NT2/D1 (cell line): ENCODE measurements at regions not wholly inside any gene's neighbourhood (a gene's known extent, or its start where the extent isn't known, plus 50 kb on each side); places are given as distances from the start of the nearest gene placed in this dataset.

Experiments
- YY1 ChIP-seq: IDR thresholded peaks from 2 replicates; pipeline ENCODE4 v1.6.1; 2011; ENCODE audit not compliant: insufficient read length, insufficient read depth
- ZNF274 ChIP-seq: IDR thresholded peaks from 2 replicates; pipeline ENCODE4 v1.6.1; 2011; ENCODE audit warnings: mild to moderate bottlenecking, low read depth, low read length

DNA sequence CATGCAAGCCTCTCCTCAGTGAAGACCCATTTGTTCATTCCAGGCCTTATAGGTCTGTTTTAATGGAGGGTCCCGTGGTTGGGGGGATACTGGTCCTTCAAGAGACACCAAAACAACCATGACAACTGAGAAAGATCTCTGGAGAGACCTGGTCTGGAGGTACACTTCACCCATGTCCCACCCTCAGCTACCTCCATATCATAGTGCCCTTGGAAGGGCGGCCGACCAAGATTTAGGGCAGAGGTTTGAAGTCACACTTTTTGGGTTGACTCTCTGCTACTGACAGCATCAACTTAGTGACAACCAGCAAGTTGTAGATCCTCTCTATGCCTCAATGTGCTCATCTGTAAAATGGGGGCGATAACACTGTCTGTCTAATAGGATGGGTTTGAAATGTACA, 177.3 kb downstream of the TSHZ3 start:
- TF ChIP-seq YY1, result no peak
- no peak for TF ChIP-seq ZNF274
